ENCODE measurements at regions not wholly inside any gene's neighbourhood (a gene's known extent, or its start where the extent isn't known, plus 50 kb on each side); places are given as distances from the start of the nearest gene placed in this dataset.

GRCh38 chr11:94675813-94676212 is 92.3 kb upstream of the AMOTL1 start:
- TF ChIP-seq CTCF (IDR thresholded peaks at IDR 0.05; ENCODE audit: unreplicated experiment) = no peak
- Mint-ChIP-seq H3K9me3 (ENCODE audit: unreplicated experiment) (peaks cover 8% of the 10 kb centered on the region), H3K27me3 (ENCODE audit: unreplicated experiment) (peaks cover 3% of the 10 kb centered on the region), H3K36me3 (ENCODE audit: low read depth, unreplicated experiment) (peaks cover 10% of the 10 kb centered on the region), H3K4me1 (ENCODE audit: unreplicated experiment) (peaks cover 5% of the 10 kb centered on the region), H3K27ac (ENCODE audit: unreplicated experiment) (no peak overlapping the region), H3K4me3 (ENCODE audit: unreplicated experiment) (no peak overlapping the region)
- DNase-seq (ENCODE audit: low spot score) = no peak

GRCh38 chr11:94676814-94677213 is 91.3 kb upstream of the AMOTL1 start:
- Mint-ChIP-seq H3K27me3 (ENCODE audit: unreplicated experiment) (peaks cover 3% of the 10 kb centered on the region), H3K9me3 (ENCODE audit: unreplicated experiment) (peaks cover 3% of the 10 kb centered on the region), H3K4me1 (ENCODE audit: unreplicated experiment) (peaks cover 5% of the 10 kb centered on the region), H3K27ac (ENCODE audit: unreplicated experiment) (no peak overlapping the region), H3K36me3 (ENCODE audit: low read depth, unreplicated experiment) (peaks cover 4% of the 10 kb centered on the region), H3K4me3 (ENCODE audit: unreplicated experiment) (no peak overlapping the region)
- no peak for TF ChIP-seq CTCF (IDR thresholded peaks at IDR 0.05; ENCODE audit: unreplicated experiment)
- no peak for DNase-seq (ENCODE audit: low spot score)

- no peak for TF ChIP-seq CTCF (IDR thresholded peaks at IDR 0.05; ENCODE audit: unreplicated experiment)
- no peak overlapping the region for H3K27ac Mint-ChIP-seq (ENCODE audit: unreplicated experiment)
- H3K9me3 Mint-ChIP-seq (ENCODE audit: unreplicated experiment) = peaks cover 3% of the 10 kb centered on the region
- peaks cover 5% of the 10 kb centered on the region for H3K4me1 Mint-ChIP-seq (ENCODE audit: unreplicated experiment)
- no peak overlapping the region for H3K4me3 Mint-ChIP-seq (ENCODE audit: unreplicated experiment)
- H3K27me3 Mint-ChIP-seq (ENCODE audit: unreplicated experiment) = no peaks in the 10 kb centered on the region
- no peak for DNase-seq (ENCODE audit: low spot score)
- H3K36me3 Mint-ChIP-seq (ENCODE audit: low read depth, unreplicated experiment) = no peaks in the 10 kb centered on the region
Measured at GRCh38 chr11:94678236-94678635, 89.9 kb upstream of the AMOTL1 start.

GRCh38 chr11:94678901-94679300 is 89.3 kb upstream of the AMOTL1 start:
- Mint-ChIP-seq H3K4me3 (ENCODE audit: unreplicated experiment) (no peak overlapping the region), H3K4me1 (ENCODE audit: unreplicated experiment) (peaks cover 5% of the 10 kb centered on the region), H3K27ac (ENCODE audit: unreplicated experiment) (no peak overlapping the region), H3K9me3 (ENCODE audit: unreplicated experiment) (peaks cover 3% of the 10 kb centered on the region), H3K36me3 (ENCODE audit: low read depth, unreplicated experiment) (no peaks in the 10 kb centered on the region), H3K27me3 (ENCODE audit: unreplicated experiment) (no peaks in the 10 kb centered on the region)
- no peak for DNase-seq (ENCODE audit: low spot score)
- TF ChIP-seq CTCF (IDR thresholded peaks at IDR 0.05; ENCODE audit: unreplicated experiment) = no peak

GRCh38 chr11:94680426-94680825 is 87.7 kb upstream of the AMOTL1 start:
- DNase-seq (ENCODE audit: low spot score) = no peak
- Mint-ChIP-seq H3K36me3 (ENCODE audit: low read depth, unreplicated experiment) (no peaks in the 10 kb centered on the region), H3K9me3 (ENCODE audit: unreplicated experiment) (no peaks in the 10 kb centered on the region), H3K4me1 (ENCODE audit: unreplicated experiment) (peaks cover 3% of the 10 kb centered on the region), H3K27me3 (ENCODE audit: unreplicated experiment) (no peaks in the 10 kb centered on the region), H3K4me3 (ENCODE audit: unreplicated experiment) (no peak overlapping the region), H3K27ac (ENCODE audit: unreplicated experiment) (no peak overlapping the region)
- TF ChIP-seq CTCF (IDR thresholded peaks at IDR 0.05; ENCODE audit: unreplicated experiment) = no peak

Measured in endothelial cell (in vitro differentiated cells).